H1 (cell line): ENCODE measurements at regions not wholly inside any gene's neighbourhood (a gene's known extent, or its start where the extent isn't known, plus 50 kb on each side); places are given as distances from the start of the nearest gene placed in this dataset.

Experiments used
- CTCF ChIA-PET: fragments of 300-600 bp; sonication (Branson Sonifier 250); formaldehyde crosslinking; loops from one replicate; lab custom pipeline; 2021; ENCODE audit not compliant: partially characterized antibody; lab: Charles Lee
- POLR2A ChIA-PET: fragments of 300-600 bp; sonication (Branson Sonifier 250); formaldehyde crosslinking; loops from one replicate; lab custom pipeline; 2021; ENCODE audit warnings: inconsistent platforms; ENCODE audit not compliant: partially characterized antibody; lab: Charles Lee
- DNase-seq, 2 experiments: peaks; one replicate each; pipeline versions ENCODE4 v3.0.0 to v3.0.0-alpha.2; 2010 to 2022; ENCODE audit warnings: low spot score in 2 of 2, low read depth in 1 of 2, mixed read lengths in 1 of 2
- FAIRE-seq: peaks from 2 replicates; lab custom pipeline; 2011; peaks lifted over from hg19 to GRCh38; lab: Jason Lieb, UNC
- H2AFZ ChIP-seq: 2 replicates; pipeline ENCODE4 v1.8.1; 2012; ENCODE audit warnings: low read length, inconsistent platforms
- H2AK5ac ChIP-seq: 2 replicates; pipeline ENCODE4 v1.6.1; 2013; ENCODE audit warnings: low read depth, low read length
- H2BK120ac ChIP-seq: replicated peaks from 2 replicates; pipeline ENCODE3; 2013; ENCODE audit warnings: low read depth, low read length, inconsistent platforms
- H2BK12ac ChIP-seq: 2 replicates; pipeline ENCODE4 v1.6.1; 2013; ENCODE audit warnings: low read depth, low read length
- H2BK15ac ChIP-seq: 2 replicates; pipeline ENCODE4 v1.6.1; 2013; ENCODE audit warnings: low read length
- H2BK20ac ChIP-seq: 2 replicates; pipeline ENCODE4 v1.6.1; 2013; ENCODE audit warnings: low read length
- H2BK5ac ChIP-seq: 2 replicates; pipeline ENCODE4 v1.6.1; 2013; ENCODE audit warnings: low read depth, low read length
- H3K14ac ChIP-seq: 2 replicates; pipeline ENCODE4 v1.6.1; 2013; ENCODE audit warnings: inconsistent platforms; ENCODE audit not compliant: insufficient read length
- H3K18ac ChIP-seq: 2 replicates; pipeline ENCODE4 v1.6.1; 2013; ENCODE audit warnings: low read length; ENCODE audit errors: extremely low read depth
- H3K23ac ChIP-seq: 2 replicates; pipeline ENCODE4 v1.6.1; 2013; ENCODE audit warnings: inconsistent platforms; ENCODE audit not compliant: insufficient read length
- H3K23me2 ChIP-seq: 2 replicates; pipeline ENCODE4 v1.6.1; 2013; ENCODE audit warnings: low read depth, low read length
- H3K27ac ChIP-seq: 2 replicates; pipeline ENCODE4 v1.6.1; 2011; ENCODE audit warnings: low read depth, low read length, inconsistent platforms
- H3K27me3 ChIP-seq, 4 experiments: replicated peaks in 1 of 4; 1 replicate in 1 of 4; 2 replicates in 3 of 4; pipeline versions ENCODE4 v1.6.1 to v1.8.1; 2011 to 2013; ENCODE audit warnings: low read length in 3 of 4, mild to moderate bottlenecking in 3 of 4, inconsistent platforms in 2 of 4, mixed read lengths in 2 of 4, moderate library complexity in 1 of 4; ENCODE audit not compliant: control insufficient read depth in 3 of 4, insufficient read depth in 3 of 4; ENCODE audit errors: extremely low read depth in 1 of 4
- H3K36me3 ChIP-seq, 4 experiments: 2 replicates each; pipeline versions ENCODE4 v1.6.1 to v1.8.1; 2011 to 2013; ENCODE audit warnings: mild to moderate bottlenecking in 4 of 4, low read length in 3 of 4, moderate library complexity in 2 of 4, control low read depth in 1 of 4, inconsistent platforms in 1 of 4; ENCODE audit not compliant: insufficient read depth in 4 of 4, control insufficient read depth in 2 of 4
- H3K4ac ChIP-seq: replicated peaks from 2 replicates; pipeline ENCODE3; 2013; ENCODE audit warnings: low read length, low read depth, mixed read lengths, inconsistent platforms; ENCODE audit not compliant: insufficient read length
- H3K4me1 ChIP-seq, 4 experiments: replicated peaks in 1 of 4; 1 replicate in 1 of 4; 2 replicates in 3 of 4; pipeline versions ENCODE4 v1.6.1 to v1.8.1; 2011 to 2013; ENCODE audit warnings: low read length in 3 of 4, inconsistent platforms in 2 of 4, mixed read lengths in 1 of 4; ENCODE audit not compliant: insufficient read depth in 4 of 4, control insufficient read depth in 3 of 4
- H3K4me2 ChIP-seq, 2 experiments: 2 replicates each; pipeline versions ENCODE4 v1.6.1 to v1.8.1; 2011 to 2013; ENCODE audit warnings: low read depth in 2 of 2, low read length in 2 of 2, control low read depth in 1 of 2, inconsistent platforms in 1 of 2, mild to moderate bottlenecking in 1 of 2; ENCODE audit not compliant: insufficient read depth in 1 of 2
- H3K4me3 ChIP-seq, 4 experiments: fragments of 200-600, 300-600 bp in 1 of 4; sonication (generic), shearing (Covaris generic), sonication (Bioruptor Twin) in 1 of 4; 2 replicates each; pipeline versions ENCODE4 v1.5.1 to v1.8.1; 2011 to 2016; ENCODE audit warnings: low read length in 4 of 4, low read depth in 3 of 4, control low read depth in 2 of 4, inconsistent platforms in 2 of 4, mild to moderate bottlenecking in 2 of 4, mixed read lengths in 1 of 4, moderate library complexity in 1 of 4; ENCODE audit not compliant: insufficient read depth in 2 of 4; ENCODE audit errors: extremely low read depth in 1 of 4
- H3K56ac ChIP-seq: replicated peaks from 2 replicates; pipeline ENCODE3; 2013; ENCODE audit warnings: low read depth, mild to moderate bottlenecking, mixed read lengths, low read length, inconsistent platforms; ENCODE audit not compliant: insufficient read length
- H3K79me1 ChIP-seq: 2 replicates; pipeline ENCODE4 v1.6.1; 2013; ENCODE audit warnings: low read depth, low read length, control low read depth
- H3K79me2 ChIP-seq, 2 experiments: 2 replicates each; pipeline versions ENCODE4 v1.6.1 to v1.8.1; 2012 to 2013; ENCODE audit warnings: low read length in 2 of 2, mild to moderate bottlenecking in 2 of 2, inconsistent platforms in 1 of 2; ENCODE audit not compliant: insufficient read depth in 2 of 2, control insufficient read depth in 1 of 2
- H3K9ac ChIP-seq, 4 experiments: replicated peaks in 1 of 4; 1 replicate in 1 of 4; 2 replicates in 3 of 4; pipeline versions ENCODE4 v1.6.1 to v1.8.1; 2011 to 2013; ENCODE audit warnings: low read depth in 3 of 4, low read length in 3 of 4, control low read depth in 2 of 4, mild to moderate bottlenecking in 2 of 4, moderate library complexity in 2 of 4, inconsistent platforms in 1 of 4; ENCODE audit errors: extremely low read depth in 1 of 4
- H3K9me3 ChIP-seq, 2 experiments: 2 replicates each; pipeline versions ENCODE4 v1.6.1 to v1.8.1; 2012 to 2013; ENCODE audit warnings: mild to moderate bottlenecking in 2 of 2, moderate library complexity in 2 of 2, control low read depth in 1 of 2, inconsistent platforms in 1 of 2, low read depth in 1 of 2, low read length in 1 of 2, mixed read lengths in 1 of 2; ENCODE audit not compliant: insufficient read depth in 2 of 2
- H4K20me1 ChIP-seq, 2 experiments: replicated peaks in 1 of 2; 2 replicates each; pipeline versions ENCODE3 to v1.8.1; 2011 to 2013; ENCODE audit warnings: inconsistent platforms in 2 of 2, low read length in 2 of 2, mild to moderate bottlenecking in 1 of 2; ENCODE audit not compliant: insufficient read depth in 2 of 2, control insufficient read depth in 1 of 2
- H4K5ac ChIP-seq: 2 replicates; pipeline ENCODE4 v1.6.1; 2013; ENCODE audit warnings: low read length, low read depth, mixed read lengths, inconsistent platforms; ENCODE audit not compliant: insufficient read length
- H4K8ac ChIP-seq: 2 replicates; pipeline ENCODE4 v1.8.0; 2013; ENCODE audit warnings: mild to moderate bottlenecking, moderate library complexity, low read length, inconsistent platforms; ENCODE audit not compliant: insufficient read depth; ENCODE audit errors: extremely low read depth
- H4K91ac ChIP-seq: replicated peaks from 2 replicates; pipeline ENCODE3; 2013; ENCODE audit warnings: low read length, mixed read lengths, inconsistent platforms; ENCODE audit not compliant: insufficient read length
- BRCA1 ChIP-seq: IDR thresholded peaks from 2 replicates; pipeline ENCODE4 v1.6.1; 2012; ENCODE audit warnings: low read depth, low read length, improper control_type of control experiment
- CBX8 ChIP-seq: fragments of 300-800, 300-1000 bp; sonication (generic); IDR thresholded peaks from 2 replicates; pipeline ENCODE4 v1.7.1; 2016; ENCODE audit warnings: low read depth, low read length, borderline replicate concordance
- E2F6 ChIP-seq: IDR thresholded peaks from 2 replicates; pipeline ENCODE4 v1.6.1; 2012; ENCODE audit warnings: inconsistent platforms
- HDAC2 ChIP-seq, 2 experiments: fragments of 300-600 bp in 1 of 2; sonication (generic) in 1 of 2; IDR thresholded peaks; 2 replicates each; pipeline ENCODE4 v1.6.1; 2011 to 2012; ENCODE audit warnings: low read depth in 2 of 2, low read length in 2 of 2, mild to moderate bottlenecking in 2 of 2, moderate library complexity in 2 of 2, borderline replicate concordance in 1 of 2, inconsistent platforms in 1 of 2
- JUND ChIP-seq: IDR thresholded peaks from 2 replicates; pipeline ENCODE4 v1.6.1; 2011; ENCODE audit warnings: mild to moderate bottlenecking, improper control_type of control experiment, low read length
- RFX5 ChIP-seq: IDR thresholded peaks from 2 replicates; pipeline ENCODE4 v1.6.1; 2011; ENCODE audit warnings: low read depth, low read length, improper control_type of control experiment, borderline replicate concordance
- SP4 ChIP-seq: IDR thresholded peaks from 2 replicates; pipeline ENCODE4 v1.6.1; 2012; ENCODE audit warnings: low read length, inconsistent platforms
- SUZ12 ChIP-seq: fragments of 200-600 bp; sonication (generic); IDR thresholded peaks from 2 replicates; pipeline ENCODE4 v1.6.1; 2012; ENCODE audit warnings: mild to moderate bottlenecking, inconsistent platforms, low read length, moderate library complexity, mixed read lengths
- TAF7 ChIP-seq: optimal IDR thresholded peaks from 2 replicates; pipeline ENCODE3; 2011; ENCODE audit warnings: low read depth, mild to moderate bottlenecking, inconsistent platforms, low read length, moderate library complexity, borderline replicate concordance
- TCF12 ChIP-seq: IDR thresholded peaks from 2 replicates; pipeline ENCODE4 v1.6.1; 2011; ENCODE audit warnings: low read depth, mild to moderate bottlenecking, low read length
- WGBS, 2 experiments: shearing (Covaris generic) in 1 of 2; methylation state at CpG; one replicate each; pipeline versions ENCODE4 v1.1.6 to v1.1.7; 2013 to 2015; ENCODE audit warnings: low lambda C conversion rate in 2 of 2, mixed read lengths in 2 of 2, inconsistent platforms in 1 of 2, low coverage in 1 of 2, missing lambda C conversion rate in 1 of 2; ENCODE audit not compliant: insufficient replicate concordance in 2 of 2, insufficient coverage in 1 of 2, insufficient read length in 1 of 2; ENCODE audit errors: extremely low coverage in 1 of 2, missing lambda C conversion rate in 1 of 2; 5-methylcytosine and 5-hydroxymethylcytosine counted together
- TF ChIP-seq, protein P1 (sequence below): IDR thresholded peaks from 2 replicates; pipeline ENCODE4 v1.6.1; 2012; ENCODE audit warnings: inconsistent platforms

DNA sequence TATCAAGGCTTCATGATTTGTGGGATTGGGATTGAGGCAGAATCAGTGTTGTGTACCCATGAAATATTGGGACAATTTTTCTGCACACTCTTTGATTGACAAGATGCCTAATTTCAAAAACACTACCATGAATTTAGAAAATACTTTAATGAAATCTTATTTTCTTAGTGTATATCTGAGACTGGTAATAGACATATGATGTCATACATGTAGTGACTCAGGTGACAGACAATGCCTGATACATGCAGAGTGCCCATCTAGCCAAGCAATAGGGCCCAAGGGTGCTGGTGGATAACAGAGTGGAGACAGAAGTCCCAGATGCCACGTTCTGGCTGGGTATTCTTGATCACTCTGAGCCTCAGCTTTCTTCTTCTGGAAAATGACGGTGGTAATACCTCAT lies 279.6 kb upstream of the ARID1B start:
- DNase-seq (no peak), FAIRE-seq (no peak)
- H3K14ac ChIP-seq = no peak overlapping the region
- no peaks in the 10 kb centered on the region for H3K27me3 ChIP-seq
- H3K79me1 ChIP-seq = no peaks in the 10 kb centered on the region
- H3K79me2 ChIP-seq = no peaks in the 10 kb centered on the region
- no peak overlapping the region for H2AK5ac ChIP-seq
- no peak overlapping the region for H3K27ac ChIP-seq
- no peak overlapping the region for H2BK20ac ChIP-seq
- H3K4me2 ChIP-seq = no peak overlapping the region
- H4K91ac ChIP-seq = no peak overlapping the region
- H4K8ac ChIP-seq = no peak overlapping the region
- ChIA-PET CTCF (interaction anchor here (1.1 to 3.6 kb wide), 2 partner anchors 10 to 13 kb away, joined by 3 to 11 read pairs; no protein-coding TSS in a partner anchor), POLR2A (no interaction called here)
- H2BK5ac ChIP-seq = no peak overlapping the region
- H2BK15ac ChIP-seq = no peak overlapping the region
- no peak overlapping the region for H4K5ac ChIP-seq
- no peak overlapping the region for H3K23ac ChIP-seq
- H3K36me3 ChIP-seq = no peaks in the 10 kb centered on the region
- H3K4me1 ChIP-seq = no peaks in the 10 kb centered on the region
- H2AFZ ChIP-seq = no peak overlapping the region
- H2BK120ac ChIP-seq = no peak overlapping the region
- no peak overlapping the region for H3K56ac ChIP-seq
- H3K4me3 ChIP-seq = no peak overlapping the region
- no peak overlapping the region for H2BK12ac ChIP-seq
- WGBS, 2 experiments = 83% methylated on average over 2 of the region's 2 CpGs; no CpG with 5 or more reads in 1 of the 2 experiments
- H4K20me1 ChIP-seq = no peaks in the 10 kb centered on the region
- no peak overlapping the region for H3K4ac ChIP-seq
- H3K9ac ChIP-seq = no peak overlapping the region
- H3K18ac ChIP-seq = no peak overlapping the region
- H3K23me2 ChIP-seq = no peaks in the 10 kb centered on the region
- H3K9me3 ChIP-seq = no peaks in the 10 kb centered on the region
- TF ChIP-seq BRCA1 (no peak), CBX8 (no peak), TCF12 (no peak), E2F6 (no peak), RFX5 (no peak), JUND (no peak), SUZ12 (no peak), HDAC2 (IDR thresholded peaks at IDR 0.05; ENCODE audit: borderline replicate concordance in 1 of 2, low read depth in 2 of 2, low read length in 2 of 2) (no peak), SP4 (no peak), TAF7 (no peak)
- TF ChIP-seq, protein P1, sequence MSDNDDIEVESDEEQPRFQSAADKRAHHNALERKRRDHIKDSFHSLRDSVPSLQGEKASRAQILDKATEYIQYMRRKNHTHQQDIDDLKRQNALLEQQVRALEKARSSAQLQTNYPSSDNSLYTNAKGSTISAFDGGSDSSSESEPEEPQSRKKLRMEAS = no peak
